H1 (cell line): ENCODE measurements at regions not wholly inside any gene's neighbourhood (a gene's known extent, or its start where the extent isn't known, plus 50 kb on each side); places are given as distances from the start of the nearest gene placed in this dataset.

Experiments
- CTCF ChIA-PET: fragments of 300-600 bp; sonication (Branson Sonifier 250); formaldehyde crosslinking; loops from one replicate; lab custom pipeline; 2021; ENCODE audit not compliant: partially characterized antibody; lab: Charles Lee
- POLR2A ChIA-PET: fragments of 300-600 bp; sonication (Branson Sonifier 250); formaldehyde crosslinking; loops from one replicate; lab custom pipeline; 2021; ENCODE audit warnings: inconsistent platforms; ENCODE audit not compliant: partially characterized antibody; lab: Charles Lee
- DNase-seq, 2 experiments: peaks; one replicate each; pipeline versions ENCODE4 v3.0.0 to v3.0.0-alpha.2; 2010 to 2022; ENCODE audit warnings: low spot score in 2 of 2, low read depth in 1 of 2, mixed read lengths in 1 of 2
- FAIRE-seq: peaks from 2 replicates; lab custom pipeline; 2011; peaks lifted over from hg19 to GRCh38; lab: Jason Lieb, UNC
- H2AFZ ChIP-seq: 2 replicates; pipeline ENCODE4 v1.8.1; 2012; ENCODE audit warnings: low read length, inconsistent platforms
- H2AK5ac ChIP-seq: 2 replicates; pipeline ENCODE4 v1.6.1; 2013; ENCODE audit warnings: low read depth, low read length
- H2BK120ac ChIP-seq: replicated peaks from 2 replicates; pipeline ENCODE3; 2013; ENCODE audit warnings: low read depth, low read length, inconsistent platforms
- H2BK12ac ChIP-seq: 2 replicates; pipeline ENCODE4 v1.6.1; 2013; ENCODE audit warnings: low read depth, low read length
- H2BK15ac ChIP-seq: 2 replicates; pipeline ENCODE4 v1.6.1; 2013; ENCODE audit warnings: low read length
- H2BK20ac ChIP-seq: 2 replicates; pipeline ENCODE4 v1.6.1; 2013; ENCODE audit warnings: low read length
- H2BK5ac ChIP-seq: 2 replicates; pipeline ENCODE4 v1.6.1; 2013; ENCODE audit warnings: low read depth, low read length
- H3K14ac ChIP-seq: 2 replicates; pipeline ENCODE4 v1.6.1; 2013; ENCODE audit warnings: inconsistent platforms; ENCODE audit not compliant: insufficient read length
- H3K18ac ChIP-seq: 2 replicates; pipeline ENCODE4 v1.6.1; 2013; ENCODE audit warnings: low read length; ENCODE audit errors: extremely low read depth
- H3K23ac ChIP-seq: 2 replicates; pipeline ENCODE4 v1.6.1; 2013; ENCODE audit warnings: inconsistent platforms; ENCODE audit not compliant: insufficient read length
- H3K23me2 ChIP-seq: 2 replicates; pipeline ENCODE4 v1.6.1; 2013; ENCODE audit warnings: low read depth, low read length
- H3K27ac ChIP-seq: 2 replicates; pipeline ENCODE4 v1.6.1; 2011; ENCODE audit warnings: low read depth, low read length, inconsistent platforms
- H3K27me3 ChIP-seq, 4 experiments: replicated peaks in 1 of 4; 1 replicate in 1 of 4; 2 replicates in 3 of 4; pipeline versions ENCODE4 v1.6.1 to v1.8.1; 2011 to 2013; ENCODE audit warnings: low read length in 3 of 4, mild to moderate bottlenecking in 3 of 4, inconsistent platforms in 2 of 4, mixed read lengths in 2 of 4, moderate library complexity in 1 of 4; ENCODE audit not compliant: control insufficient read depth in 3 of 4, insufficient read depth in 3 of 4; ENCODE audit errors: extremely low read depth in 1 of 4
- H3K36me3 ChIP-seq, 4 experiments: 2 replicates each; pipeline versions ENCODE4 v1.6.1 to v1.8.1; 2011 to 2013; ENCODE audit warnings: mild to moderate bottlenecking in 4 of 4, low read length in 3 of 4, moderate library complexity in 2 of 4, control low read depth in 1 of 4, inconsistent platforms in 1 of 4; ENCODE audit not compliant: insufficient read depth in 4 of 4, control insufficient read depth in 2 of 4
- H3K4ac ChIP-seq: replicated peaks from 2 replicates; pipeline ENCODE3; 2013; ENCODE audit warnings: low read length, low read depth, mixed read lengths, inconsistent platforms; ENCODE audit not compliant: insufficient read length
- H3K4me1 ChIP-seq, 4 experiments: replicated peaks in 1 of 4; 1 replicate in 1 of 4; 2 replicates in 3 of 4; pipeline versions ENCODE4 v1.6.1 to v1.8.1; 2011 to 2013; ENCODE audit warnings: low read length in 3 of 4, inconsistent platforms in 2 of 4, mixed read lengths in 1 of 4; ENCODE audit not compliant: insufficient read depth in 4 of 4, control insufficient read depth in 3 of 4
- H3K4me2 ChIP-seq, 2 experiments: 2 replicates each; pipeline versions ENCODE4 v1.6.1 to v1.8.1; 2011 to 2013; ENCODE audit warnings: low read depth in 2 of 2, low read length in 2 of 2, control low read depth in 1 of 2, inconsistent platforms in 1 of 2, mild to moderate bottlenecking in 1 of 2; ENCODE audit not compliant: insufficient read depth in 1 of 2
- H3K4me3 ChIP-seq, 4 experiments: fragments of 200-600, 300-600 bp in 1 of 4; sonication (generic), shearing (Covaris generic), sonication (Bioruptor Twin) in 1 of 4; 2 replicates each; pipeline versions ENCODE4 v1.5.1 to v1.8.1; 2011 to 2016; ENCODE audit warnings: low read length in 4 of 4, low read depth in 3 of 4, control low read depth in 2 of 4, inconsistent platforms in 2 of 4, mild to moderate bottlenecking in 2 of 4, mixed read lengths in 1 of 4, moderate library complexity in 1 of 4; ENCODE audit not compliant: insufficient read depth in 2 of 4; ENCODE audit errors: extremely low read depth in 1 of 4
- H3K56ac ChIP-seq: replicated peaks from 2 replicates; pipeline ENCODE3; 2013; ENCODE audit warnings: low read depth, mild to moderate bottlenecking, mixed read lengths, low read length, inconsistent platforms; ENCODE audit not compliant: insufficient read length
- H3K79me1 ChIP-seq: 2 replicates; pipeline ENCODE4 v1.6.1; 2013; ENCODE audit warnings: low read depth, low read length, control low read depth
- H3K79me2 ChIP-seq, 2 experiments: 2 replicates each; pipeline versions ENCODE4 v1.6.1 to v1.8.1; 2012 to 2013; ENCODE audit warnings: low read length in 2 of 2, mild to moderate bottlenecking in 2 of 2, inconsistent platforms in 1 of 2; ENCODE audit not compliant: insufficient read depth in 2 of 2, control insufficient read depth in 1 of 2
- H3K9ac ChIP-seq, 4 experiments: replicated peaks in 1 of 4; 1 replicate in 1 of 4; 2 replicates in 3 of 4; pipeline versions ENCODE4 v1.6.1 to v1.8.1; 2011 to 2013; ENCODE audit warnings: low read depth in 3 of 4, low read length in 3 of 4, control low read depth in 2 of 4, mild to moderate bottlenecking in 2 of 4, moderate library complexity in 2 of 4, inconsistent platforms in 1 of 4; ENCODE audit errors: extremely low read depth in 1 of 4
- H3K9me3 ChIP-seq, 2 experiments: 2 replicates each; pipeline versions ENCODE4 v1.6.1 to v1.8.1; 2012 to 2013; ENCODE audit warnings: mild to moderate bottlenecking in 2 of 2, moderate library complexity in 2 of 2, control low read depth in 1 of 2, inconsistent platforms in 1 of 2, low read depth in 1 of 2, low read length in 1 of 2, mixed read lengths in 1 of 2; ENCODE audit not compliant: insufficient read depth in 2 of 2
- H4K20me1 ChIP-seq, 2 experiments: replicated peaks in 1 of 2; 2 replicates each; pipeline versions ENCODE3 to v1.8.1; 2011 to 2013; ENCODE audit warnings: inconsistent platforms in 2 of 2, low read length in 2 of 2, mild to moderate bottlenecking in 1 of 2; ENCODE audit not compliant: insufficient read depth in 2 of 2, control insufficient read depth in 1 of 2
- H4K5ac ChIP-seq: 2 replicates; pipeline ENCODE4 v1.6.1; 2013; ENCODE audit warnings: low read length, low read depth, mixed read lengths, inconsistent platforms; ENCODE audit not compliant: insufficient read length
- H4K8ac ChIP-seq: 2 replicates; pipeline ENCODE4 v1.8.0; 2013; ENCODE audit warnings: mild to moderate bottlenecking, moderate library complexity, low read length, inconsistent platforms; ENCODE audit not compliant: insufficient read depth; ENCODE audit errors: extremely low read depth
- H4K91ac ChIP-seq: replicated peaks from 2 replicates; pipeline ENCODE3; 2013; ENCODE audit warnings: low read length, mixed read lengths, inconsistent platforms; ENCODE audit not compliant: insufficient read length
- GTF2F1 ChIP-seq: IDR thresholded peaks from 2 replicates; pipeline ENCODE4 v1.6.1; 2012; ENCODE audit warnings: low read depth, low read length, improper control_type of control experiment, borderline replicate concordance
- WGBS, 2 experiments: shearing (Covaris generic) in 1 of 2; methylation state at CpG; one replicate each; pipeline versions ENCODE4 v1.1.6 to v1.1.7; 2013 to 2015; ENCODE audit warnings: low lambda C conversion rate in 2 of 2, mixed read lengths in 2 of 2, inconsistent platforms in 1 of 2, low coverage in 1 of 2, missing lambda C conversion rate in 1 of 2; ENCODE audit not compliant: insufficient replicate concordance in 2 of 2, insufficient coverage in 1 of 2, insufficient read length in 1 of 2; ENCODE audit errors: extremely low coverage in 1 of 2, missing lambda C conversion rate in 1 of 2; 5-methylcytosine and 5-hydroxymethylcytosine counted together
- TF ChIP-seq, protein P1 (sequence below), 3 experiments: IDR thresholded peaks; 1 replicate in 2 of 3; 2 replicates in 1 of 3; pipeline versions ENCODE4 v1.5.1 to v1.6.1; 2011; ENCODE audit warnings: low read length in 3 of 3, mild to moderate bottlenecking in 3 of 3, inconsistent platforms in 2 of 3, low read depth in 1 of 3, moderate library complexity in 1 of 3; ENCODE audit not compliant: insufficient read depth in 1 of 3; ENCODE audit errors: control extremely low read depth in 1 of 3

DNA sequence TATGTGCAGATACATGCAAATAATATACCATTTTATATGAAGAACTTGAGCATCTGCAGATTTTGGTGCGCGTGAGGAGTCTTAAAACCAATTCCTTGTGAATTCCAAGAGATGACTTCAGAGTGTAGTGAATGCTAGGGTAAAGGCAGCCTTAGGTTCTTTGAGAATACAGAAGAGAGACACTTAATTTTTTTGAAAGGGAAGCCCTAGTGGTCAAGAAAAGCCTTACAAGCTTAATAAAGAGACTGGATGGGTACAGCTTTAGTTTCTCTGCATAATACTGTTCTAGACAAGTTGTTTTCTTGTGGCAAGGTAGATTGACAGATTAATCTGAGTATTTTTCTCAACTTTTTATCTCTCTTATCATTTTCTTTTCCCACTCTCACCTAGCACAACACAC is 636.5 kb downstream of the DNAJB9 start:
- Histone ChIP-seq H3K79me1 (no peaks in the 10 kb centered on the region), H3K4ac (no peak overlapping the region), H2BK5ac (no peak overlapping the region), H3K23ac (no peak overlapping the region), H3K4me1 (no peaks in the 10 kb centered on the region), H3K79me2 (no peaks in the 10 kb centered on the region), H3K27me3 (no peaks in the 10 kb centered on the region), H3K14ac (no peak overlapping the region), H2BK12ac (no peak overlapping the region), H4K5ac (no peak overlapping the region), H2AK5ac (no peak overlapping the region), H2BK15ac (no peak overlapping the region), H3K9ac (no peak overlapping the region), H4K20me1 (no peaks in the 10 kb centered on the region), H3K23me2 (no peaks in the 10 kb centered on the region), H3K18ac (no peak overlapping the region), H2BK120ac (no peak overlapping the region), H4K8ac (no peak overlapping the region), H3K27ac (no peak overlapping the region), H3K36me3 (no peaks in the 10 kb centered on the region), H3K4me3 (no peak overlapping the region), H3K9me3 (no peaks in the 10 kb centered on the region), H4K91ac (no peak overlapping the region), H3K4me2 (no peak overlapping the region), H2BK20ac (no peak overlapping the region), H2AFZ (no peak overlapping the region), H3K56ac (no peak overlapping the region)
- WGBS, 2 experiments = 92% methylated on average over 2 of the region's 2 CpGs; no CpG with 5 or more reads in 1 of the 2 experiments
- no peak for TF ChIP-seq GTF2F1
- TF ChIP-seq, protein P1, sequence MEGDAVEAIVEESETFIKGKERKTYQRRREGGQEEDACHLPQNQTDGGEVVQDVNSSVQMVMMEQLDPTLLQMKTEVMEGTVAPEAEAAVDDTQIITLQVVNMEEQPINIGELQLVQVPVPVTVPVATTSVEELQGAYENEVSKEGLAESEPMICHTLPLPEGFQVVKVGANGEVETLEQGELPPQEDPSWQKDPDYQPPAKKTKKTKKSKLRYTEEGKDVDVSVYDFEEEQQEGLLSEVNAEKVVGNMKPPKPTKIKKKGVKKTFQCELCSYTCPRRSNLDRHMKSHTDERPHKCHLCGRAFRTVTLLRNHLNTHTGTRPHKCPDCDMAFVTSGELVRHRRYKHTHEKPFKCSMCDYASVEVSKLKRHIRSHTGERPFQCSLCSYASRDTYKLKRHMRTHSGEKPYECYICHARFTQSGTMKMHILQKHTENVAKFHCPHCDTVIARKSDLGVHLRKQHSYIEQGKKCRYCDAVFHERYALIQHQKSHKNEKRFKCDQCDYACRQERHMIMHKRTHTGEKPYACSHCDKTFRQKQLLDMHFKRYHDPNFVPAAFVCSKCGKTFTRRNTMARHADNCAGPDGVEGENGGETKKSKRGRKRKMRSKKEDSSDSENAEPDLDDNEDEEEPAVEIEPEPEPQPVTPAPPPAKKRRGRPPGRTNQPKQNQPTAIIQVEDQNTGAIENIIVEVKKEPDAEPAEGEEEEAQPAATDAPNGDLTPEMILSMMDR (IDR thresholded peaks at IDR 0.05; ENCODE audit: control extremely low read depth in 1 of 3, insufficient read depth in 1 of 3, low read depth in 1 of 3, low read length in 3 of 3) = peak in 1 of 3 experiments; percentile 22; a peak in 1 of 4 replicates
- no peak for FAIRE-seq
- ChIA-PET CTCF (interaction anchor here (0.8 to 1.6 kb wide), 3 partner anchors 17 to 34 kb away, joined by 3 to 13 read pairs (median 3); no protein-coding TSS in a partner anchor), POLR2A (no interaction called here)
- DNase-seq = no peak
